Upper lobe of left lung (tissue), 4 donors: ENCODE measurements at regions not wholly inside any gene's neighbourhood (a gene's known extent, or its start where the extent isn't known, plus 50 kb on each side); places are given as distances from the start of the nearest gene placed in this dataset.

Experiments used
- EP300 ChIP-seq, 4 donors: sonication (generic); formaldehyde crosslinking; IDR thresholded peaks; one replicate each; pipeline ENCODE4 v1.5.1; 2017; ENCODE audit warnings: antibody characterized with exemption in 4 of 4, control low read depth in 2 of 4
- POLR2A ChIP-seq, 4 donors: fragments of 450-650 bp; IDR thresholded peaks; one replicate each; pipeline ENCODE4 v1.5.1; 2016 to 2017; ENCODE audit warnings: antibody characterized with exemption in 4 of 4, mild to moderate bottlenecking in 2 of 4
- TF ChIP-seq, protein P1 (sequence below), 6 experiments: fragments of 450-650 bp in 4 of 6; fragments of 200-600 bp in 2 of 6; sonication (generic) in 2 of 6; IDR thresholded peaks; one replicate each; pipeline ENCODE4 v1.5.1; 2016 to 2019; ENCODE audit warnings: antibody characterized with exemption in 6 of 6

- TF ChIP-seq EP300 (IDR thresholded peaks at IDR 0.05) = no peak
- no peak for TF ChIP-seq POLR2A (IDR thresholded peaks at IDR 0.05)
- TF ChIP-seq, protein P1, sequence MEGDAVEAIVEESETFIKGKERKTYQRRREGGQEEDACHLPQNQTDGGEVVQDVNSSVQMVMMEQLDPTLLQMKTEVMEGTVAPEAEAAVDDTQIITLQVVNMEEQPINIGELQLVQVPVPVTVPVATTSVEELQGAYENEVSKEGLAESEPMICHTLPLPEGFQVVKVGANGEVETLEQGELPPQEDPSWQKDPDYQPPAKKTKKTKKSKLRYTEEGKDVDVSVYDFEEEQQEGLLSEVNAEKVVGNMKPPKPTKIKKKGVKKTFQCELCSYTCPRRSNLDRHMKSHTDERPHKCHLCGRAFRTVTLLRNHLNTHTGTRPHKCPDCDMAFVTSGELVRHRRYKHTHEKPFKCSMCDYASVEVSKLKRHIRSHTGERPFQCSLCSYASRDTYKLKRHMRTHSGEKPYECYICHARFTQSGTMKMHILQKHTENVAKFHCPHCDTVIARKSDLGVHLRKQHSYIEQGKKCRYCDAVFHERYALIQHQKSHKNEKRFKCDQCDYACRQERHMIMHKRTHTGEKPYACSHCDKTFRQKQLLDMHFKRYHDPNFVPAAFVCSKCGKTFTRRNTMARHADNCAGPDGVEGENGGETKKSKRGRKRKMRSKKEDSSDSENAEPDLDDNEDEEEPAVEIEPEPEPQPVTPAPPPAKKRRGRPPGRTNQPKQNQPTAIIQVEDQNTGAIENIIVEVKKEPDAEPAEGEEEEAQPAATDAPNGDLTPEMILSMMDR (IDR thresholded peaks at IDR 0.05) = no peak
Measured at GRCh38 chr10:3396116-3396515, 223.5 kb upstream of the PITRM1 start.
